Osteocyte (in vitro differentiated cells): ENCODE measurements at regions not wholly inside any gene's neighbourhood (a gene's known extent, or its start where the extent isn't known, plus 50 kb on each side); places are given as distances from the start of the nearest gene placed in this dataset.
"Not testable (repeated sequence)": the region's sequence is repeated elsewhere in the genome, so short reads cannot be mapped to it uniquely, and the experiment has no call there.

Experiments used
- DNase-seq: peaks from one replicate; pipeline ENCODE4 v3.0.0; 2021; ENCODE audit warnings: mixed read lengths; ENCODE audit not compliant: unreplicated experiment; ENCODE audit errors: extremely low spot score
- H3K27ac Mint-ChIP-seq: one replicate; pipeline ENCODE4 v1.8.0; 2021; ENCODE audit warnings: mild to moderate bottlenecking, mixed read lengths; ENCODE audit not compliant: unreplicated experiment
- H3K27me3 Mint-ChIP-seq: one replicate; pipeline ENCODE4 v1.8.0; 2021; ENCODE audit warnings: mixed read lengths; ENCODE audit not compliant: unreplicated experiment
- H3K36me3 Mint-ChIP-seq: one replicate; pipeline ENCODE4 v1.8.0; 2021; ENCODE audit warnings: mixed read lengths; ENCODE audit not compliant: unreplicated experiment
- H3K4me1 Mint-ChIP-seq: one replicate; pipeline ENCODE4 v1.8.0; 2021; ENCODE audit warnings: mixed read lengths; ENCODE audit not compliant: unreplicated experiment
- H3K4me3 Mint-ChIP-seq: one replicate; pipeline ENCODE4 v1.8.0; 2021; ENCODE audit warnings: mild to moderate bottlenecking, moderate library complexity, mixed read lengths; ENCODE audit not compliant: unreplicated experiment
- H3K9me3 Mint-ChIP-seq: one replicate; pipeline ENCODE4 v1.8.0; 2021; ENCODE audit warnings: mixed read lengths; ENCODE audit not compliant: unreplicated experiment
- TF ChIP-seq, protein P1 (sequence below): fragments of 200-600 bp; sonication (generic); IDR thresholded peaks from 2 replicates; pipeline ENCODE4 v1.5.0; 2021; ENCODE audit warnings: antibody characterized with exemption, mild to moderate bottlenecking, moderate library complexity

DNA sequence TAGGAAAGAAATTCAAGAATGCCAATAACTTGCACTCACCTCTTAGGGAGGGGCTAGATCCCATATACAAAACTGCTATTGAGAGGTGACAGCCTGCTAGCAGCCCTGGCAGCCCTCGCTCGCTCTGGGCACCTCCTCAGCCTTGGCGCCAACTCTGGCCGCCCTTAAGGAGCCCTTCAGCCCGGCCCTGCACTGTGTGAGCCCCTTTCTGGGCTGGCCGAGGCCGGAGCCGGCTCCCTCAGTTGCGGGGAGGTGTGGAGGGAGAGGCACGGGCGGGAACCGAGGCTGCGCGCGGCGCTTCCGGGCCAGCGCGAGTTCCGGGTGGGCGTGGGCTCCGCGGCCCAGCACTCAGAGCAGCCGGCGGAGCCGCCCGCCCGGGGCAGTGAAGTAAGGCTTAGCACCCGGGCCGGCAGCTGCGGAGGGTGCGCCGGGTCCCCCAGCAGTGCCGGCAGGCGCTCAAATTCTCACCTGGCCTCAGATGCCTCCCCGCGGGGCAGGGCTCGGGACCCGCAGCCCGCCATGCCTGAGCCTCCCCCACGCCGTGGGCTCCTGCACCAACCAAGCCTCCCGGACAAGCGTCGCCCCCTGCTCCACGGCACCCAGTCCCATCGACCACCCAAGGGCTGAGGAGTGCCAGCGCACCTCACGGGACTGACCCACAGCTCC, 329.9 kb downstream of the FAM181B start:
- Mint-ChIP-seq H3K9me3 (no peaks in the 10 kb centered on the region), H3K4me1 (no peaks in the 10 kb centered on the region), H3K27me3 (no peaks in the 10 kb centered on the region), H3K36me3 (no peaks in the 10 kb centered on the region), H3K27ac (no peak overlapping the region), H3K4me3 (no peak overlapping the region)
- TF ChIP-seq, protein P1, sequence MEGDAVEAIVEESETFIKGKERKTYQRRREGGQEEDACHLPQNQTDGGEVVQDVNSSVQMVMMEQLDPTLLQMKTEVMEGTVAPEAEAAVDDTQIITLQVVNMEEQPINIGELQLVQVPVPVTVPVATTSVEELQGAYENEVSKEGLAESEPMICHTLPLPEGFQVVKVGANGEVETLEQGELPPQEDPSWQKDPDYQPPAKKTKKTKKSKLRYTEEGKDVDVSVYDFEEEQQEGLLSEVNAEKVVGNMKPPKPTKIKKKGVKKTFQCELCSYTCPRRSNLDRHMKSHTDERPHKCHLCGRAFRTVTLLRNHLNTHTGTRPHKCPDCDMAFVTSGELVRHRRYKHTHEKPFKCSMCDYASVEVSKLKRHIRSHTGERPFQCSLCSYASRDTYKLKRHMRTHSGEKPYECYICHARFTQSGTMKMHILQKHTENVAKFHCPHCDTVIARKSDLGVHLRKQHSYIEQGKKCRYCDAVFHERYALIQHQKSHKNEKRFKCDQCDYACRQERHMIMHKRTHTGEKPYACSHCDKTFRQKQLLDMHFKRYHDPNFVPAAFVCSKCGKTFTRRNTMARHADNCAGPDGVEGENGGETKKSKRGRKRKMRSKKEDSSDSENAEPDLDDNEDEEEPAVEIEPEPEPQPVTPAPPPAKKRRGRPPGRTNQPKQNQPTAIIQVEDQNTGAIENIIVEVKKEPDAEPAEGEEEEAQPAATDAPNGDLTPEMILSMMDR: no peak
- no peak for DNase-seq

DNA sequence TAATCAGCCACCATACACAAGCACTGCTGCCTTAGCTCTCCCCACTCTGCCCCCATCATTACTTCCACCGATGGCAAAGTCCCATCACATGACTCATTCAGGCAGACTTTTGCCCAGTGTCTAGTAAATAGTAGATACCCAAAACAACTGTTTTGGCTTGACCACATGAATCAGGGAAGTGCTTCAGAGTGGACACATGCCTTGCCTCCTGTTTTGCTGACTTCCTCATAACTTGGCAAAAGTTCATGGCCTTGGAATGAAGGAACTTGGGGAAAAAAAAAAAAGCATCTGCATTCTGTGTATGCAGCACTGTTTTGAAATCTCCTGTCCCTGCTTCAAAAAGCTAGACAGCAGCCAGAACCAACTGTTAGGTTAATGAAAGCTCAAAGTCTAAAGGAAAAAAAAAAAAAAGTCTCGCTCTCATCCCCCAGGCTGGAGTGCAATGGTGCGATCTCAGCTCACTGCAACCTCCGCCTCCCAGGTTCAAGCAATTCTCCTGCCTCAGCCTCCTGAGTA, 335.3 kb downstream of the FAM181B start:
- Mint-ChIP-seq H3K4me3 (no peak overlapping the region), H3K27ac (no peak overlapping the region), H3K9me3 (peaks cover 9% of the 10 kb centered on the region), H3K4me1 (no peaks in the 10 kb centered on the region), H3K27me3 (no peaks in the 10 kb centered on the region), H3K36me3 (no peaks in the 10 kb centered on the region)
- TF ChIP-seq, protein P1: no peak
- no peak for DNase-seq

GRCh38 chr11:82396639-82397038, 337.0 kb downstream of the FAM181B start:
- H3K27me3 Mint-ChIP-seq, H3K4me1 Mint-ChIP-seq, H3K9me3 Mint-ChIP-seq, H3K4me3 Mint-ChIP-seq, DNase-seq, H3K36me3 Mint-ChIP-seq, H3K27ac Mint-ChIP-seq: not testable (repeated sequence)

- no peak for DNase-seq
- Mint-ChIP-seq H3K4me3 (no peak overlapping the region), H3K9me3 (no peaks in the 10 kb centered on the region), H3K36me3 (no peaks in the 10 kb centered on the region), H3K4me1 (no peaks in the 10 kb centered on the region), H3K27me3 (no peaks in the 10 kb centered on the region), H3K27ac (no peak overlapping the region)
- TF ChIP-seq, protein P1: no peak
Measured at GRCh38 chr11:82384308-82384707, 349.4 kb downstream of the FAM181B start.

GRCh38 chr11:82373781-82374542, 359.7 kb downstream of the FAM181B start:
- no peak for DNase-seq
- TF ChIP-seq, protein P1: no peak
- Mint-ChIP-seq H3K4me1 (no peaks in the 10 kb centered on the region), H3K27ac (no peak overlapping the region), H3K9me3 (no peaks in the 10 kb centered on the region), H3K36me3 (no peaks in the 10 kb centered on the region), H3K27me3 (peaks cover 4% of the 10 kb centered on the region), H3K4me3 (no peak overlapping the region)
